ENCODE measurements at regions not wholly inside any gene's neighbourhood (a gene's known extent, or its start where the extent isn't known, plus 50 kb on each side); places are given as distances from the start of the nearest gene placed in this dataset.

DNA sequence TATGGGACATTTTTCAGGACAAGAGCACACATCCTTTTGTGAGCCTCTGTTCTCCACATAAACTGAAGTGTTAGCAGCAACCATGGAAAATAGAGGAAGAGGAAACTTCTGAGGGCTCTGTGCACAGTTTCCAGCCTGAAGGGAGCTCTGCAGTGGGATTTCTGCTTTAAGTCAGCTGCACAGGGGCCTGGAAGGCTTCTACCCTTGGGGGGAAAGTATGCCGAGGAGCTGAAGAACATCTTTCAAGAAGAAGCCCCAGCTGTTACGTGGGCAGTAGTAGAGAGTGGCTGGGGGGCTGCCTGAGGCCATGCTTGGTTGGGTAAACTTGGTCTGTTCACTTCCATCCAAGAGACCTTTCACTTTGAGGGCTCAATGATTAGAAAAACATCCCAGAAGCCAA, 82.7 kb upstream of the EED start:
- H3K27ac ChIP-seq, result peak overlapping the region in 2 of 4 donors; percentile 41 to 53
- H3K4me3 ChIP-seq, result no peak overlapping the region
- DNase-seq (no peak), ATAC-seq (peak; percentile 15)
- 57 to 96% methylated on average over 2 of the region's 2 CpGs for WGBS, 2 donors
- H3K4me1 ChIP-seq, result no peaks in the 10 kb centered on the region
- H3K27me3 ChIP-seq, result no peaks in the 10 kb centered on the region
- H3K9me3 ChIP-seq, result no peaks in the 10 kb centered on the region
- no peak for TF ChIP-seq POLR2A (IDR thresholded peaks at IDR 0.05)
- TF ChIP-seq, protein P1, sequence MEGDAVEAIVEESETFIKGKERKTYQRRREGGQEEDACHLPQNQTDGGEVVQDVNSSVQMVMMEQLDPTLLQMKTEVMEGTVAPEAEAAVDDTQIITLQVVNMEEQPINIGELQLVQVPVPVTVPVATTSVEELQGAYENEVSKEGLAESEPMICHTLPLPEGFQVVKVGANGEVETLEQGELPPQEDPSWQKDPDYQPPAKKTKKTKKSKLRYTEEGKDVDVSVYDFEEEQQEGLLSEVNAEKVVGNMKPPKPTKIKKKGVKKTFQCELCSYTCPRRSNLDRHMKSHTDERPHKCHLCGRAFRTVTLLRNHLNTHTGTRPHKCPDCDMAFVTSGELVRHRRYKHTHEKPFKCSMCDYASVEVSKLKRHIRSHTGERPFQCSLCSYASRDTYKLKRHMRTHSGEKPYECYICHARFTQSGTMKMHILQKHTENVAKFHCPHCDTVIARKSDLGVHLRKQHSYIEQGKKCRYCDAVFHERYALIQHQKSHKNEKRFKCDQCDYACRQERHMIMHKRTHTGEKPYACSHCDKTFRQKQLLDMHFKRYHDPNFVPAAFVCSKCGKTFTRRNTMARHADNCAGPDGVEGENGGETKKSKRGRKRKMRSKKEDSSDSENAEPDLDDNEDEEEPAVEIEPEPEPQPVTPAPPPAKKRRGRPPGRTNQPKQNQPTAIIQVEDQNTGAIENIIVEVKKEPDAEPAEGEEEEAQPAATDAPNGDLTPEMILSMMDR (IDR thresholded peaks at IDR 0.05), result no peak
- intact Hi-C loops (cut with DNase I), result no loop called here
- H3K36me3 ChIP-seq (replicated peaks in 1 of 2; ENCODE audit: insufficient read depth in 1 of 2, low read depth in 2 of 2), result no peaks in the 10 kb centered on the region

DNA sequence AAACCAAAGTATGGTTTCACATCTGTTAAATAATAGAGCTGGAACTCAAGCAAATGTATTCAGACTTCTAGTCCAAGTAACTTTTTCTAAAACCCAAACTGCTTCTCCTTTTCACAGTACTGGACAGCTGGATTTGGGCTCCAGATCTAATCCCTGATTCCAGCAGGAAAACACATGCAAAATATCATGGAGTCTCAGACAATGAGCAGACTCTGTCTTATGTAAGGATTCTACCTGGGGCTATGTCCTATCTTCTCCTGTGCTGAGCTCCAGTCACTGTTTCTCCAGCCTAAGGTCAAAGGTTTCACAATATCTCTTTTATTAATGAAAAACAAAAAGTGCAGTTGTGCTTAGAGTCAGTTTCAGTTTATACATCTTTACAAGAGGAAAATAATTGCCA, 83.2 kb upstream of the EED start:
- H3K27ac ChIP-seq, result peak overlapping the region in 2 of 4 donors; percentile 41 to 53

DNA sequence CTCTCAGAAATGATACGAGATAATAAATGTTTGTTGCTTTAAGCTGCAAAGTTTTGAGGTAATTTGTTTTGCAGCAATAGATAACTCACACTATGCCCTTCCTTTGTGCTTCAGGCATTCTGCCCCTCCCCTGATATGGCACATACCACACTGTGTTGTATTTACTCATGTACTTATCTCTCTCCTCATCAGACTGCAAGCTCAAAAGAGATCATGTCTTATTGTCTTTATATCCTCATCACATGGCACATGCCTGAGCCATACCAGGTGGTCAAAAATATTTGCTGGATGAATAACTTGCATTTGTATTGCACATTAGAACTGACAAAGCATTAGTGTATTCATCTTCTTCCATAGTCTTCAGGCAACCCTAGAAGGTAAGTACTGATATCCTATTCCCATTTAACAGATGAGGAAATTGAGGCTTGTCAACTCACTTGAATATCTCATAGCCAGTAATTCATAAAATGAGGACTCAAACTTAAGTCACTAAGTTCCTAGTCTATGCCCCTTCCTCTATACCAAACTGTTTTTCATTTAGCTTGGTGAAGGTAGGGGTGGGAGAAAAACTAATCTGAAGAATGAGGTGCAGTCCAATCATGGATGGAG, 83.9 kb upstream of the EED start:
- 14 to 18% methylated on average over 1 of the region's 1 CpG for WGBS, 2 donors
- Histone ChIP-seq H3K36me3 (replicated peaks in 1 of 2; ENCODE audit: insufficient read depth in 1 of 2, low read depth in 2 of 2) (no peaks in the 10 kb centered on the region), H3K27me3 (no peaks in the 10 kb centered on the region), H3K9me3 (no peaks in the 10 kb centered on the region), H3K27ac (peak overlapping the region in 1 of 4 donors; percentile 53), H3K4me1 (no peaks in the 10 kb centered on the region), H3K4me3 (no peak overlapping the region)
- DNase-seq (no peak), ATAC-seq (no peak)
- TF ChIP-seq, protein P1 (IDR thresholded peaks at IDR 0.05), result no peak
- no peak for TF ChIP-seq POLR2A (IDR thresholded peaks at IDR 0.05)
- intact Hi-C loops (cut with DNase I), result no loop called here

More for the DNA sequence above, 83.2 kb upstream of the EED start:
- DNase-seq (no peak), ATAC-seq (no peak)
- no peaks in the 10 kb centered on the region for H3K27me3 ChIP-seq
- H3K36me3 ChIP-seq (replicated peaks in 1 of 2; ENCODE audit: insufficient read depth in 1 of 2, low read depth in 2 of 2), result no peaks in the 10 kb centered on the region
- intact Hi-C loops (cut with DNase I), result no loop called here
- no peaks in the 10 kb centered on the region for H3K9me3 ChIP-seq
- no peak for TF ChIP-seq POLR2A (IDR thresholded peaks at IDR 0.05)
- TF ChIP-seq, protein P1 (IDR thresholded peaks at IDR 0.05), result no peak
- H3K4me3 ChIP-seq, result no peak overlapping the region
- no peaks in the 10 kb centered on the region for H3K4me1 ChIP-seq

DNA sequence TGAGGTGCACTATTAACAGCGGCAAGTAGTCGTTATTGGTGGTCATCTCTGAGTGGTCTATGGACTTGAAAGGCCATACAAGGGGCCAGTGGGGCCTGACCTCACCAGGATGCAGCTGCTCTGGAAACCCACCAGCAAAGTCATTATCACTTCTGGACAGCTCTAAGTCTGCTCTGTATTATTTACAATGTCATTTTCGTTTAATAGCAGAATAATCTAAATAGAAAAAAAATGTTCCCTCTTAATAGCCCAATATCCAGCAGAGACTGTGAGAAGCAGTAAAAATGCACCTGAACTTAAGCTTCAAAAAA, 85.0 kb upstream of the EED start:
- H3K27ac ChIP-seq, result no peak overlapping the region
- DNase-seq (no peak), ATAC-seq (no peak)
- H3K9me3 ChIP-seq, result no peaks in the 10 kb centered on the region
- H3K36me3 ChIP-seq (replicated peaks in 1 of 2; ENCODE audit: insufficient read depth in 1 of 2, low read depth in 2 of 2), result no peaks in the 10 kb centered on the region
- H3K4me3 ChIP-seq, result no peak overlapping the region
- no peaks in the 10 kb centered on the region for H3K27me3 ChIP-seq
- no peak for TF ChIP-seq POLR2A (IDR thresholded peaks at IDR 0.05)
- TF ChIP-seq, protein P1 (IDR thresholded peaks at IDR 0.05), result no peak
- intact Hi-C loops (cut with DNase I), result no loop called here
- H3K4me1 ChIP-seq, result no peaks in the 10 kb centered on the region
- WGBS, 2 donors, result 75 to 80% methylated on average over 3 of the region's 3 CpGs
